Fibroblast of upper back skin (primary cell): ENCODE measurements at regions not wholly inside any gene's neighbourhood (a gene's known extent, or its start where the extent isn't known, plus 50 kb on each side); places are given as distances from the start of the nearest gene placed in this dataset.

ENCODE experiments used
- DNase-seq: peaks from one replicate; pipeline ENCODE4 v3.0.0-alpha.2; 2013

- no peak for DNase-seq
Measured at GRCh38 chr7:155874411-155874810, 62.1 kb upstream of the SHH start.

GRCh38 chr7:155874010-155874409, 61.7 kb upstream of the SHH start:
- DNase-seq: no peak

- DNase-seq: no peak
Measured at GRCh38 chr7:155872678-155873369, 60.6 kb upstream of the SHH start.

- no peak for DNase-seq
Measured at GRCh38 chr7:155871211-155871610, 58.9 kb upstream of the SHH start.

DNA sequence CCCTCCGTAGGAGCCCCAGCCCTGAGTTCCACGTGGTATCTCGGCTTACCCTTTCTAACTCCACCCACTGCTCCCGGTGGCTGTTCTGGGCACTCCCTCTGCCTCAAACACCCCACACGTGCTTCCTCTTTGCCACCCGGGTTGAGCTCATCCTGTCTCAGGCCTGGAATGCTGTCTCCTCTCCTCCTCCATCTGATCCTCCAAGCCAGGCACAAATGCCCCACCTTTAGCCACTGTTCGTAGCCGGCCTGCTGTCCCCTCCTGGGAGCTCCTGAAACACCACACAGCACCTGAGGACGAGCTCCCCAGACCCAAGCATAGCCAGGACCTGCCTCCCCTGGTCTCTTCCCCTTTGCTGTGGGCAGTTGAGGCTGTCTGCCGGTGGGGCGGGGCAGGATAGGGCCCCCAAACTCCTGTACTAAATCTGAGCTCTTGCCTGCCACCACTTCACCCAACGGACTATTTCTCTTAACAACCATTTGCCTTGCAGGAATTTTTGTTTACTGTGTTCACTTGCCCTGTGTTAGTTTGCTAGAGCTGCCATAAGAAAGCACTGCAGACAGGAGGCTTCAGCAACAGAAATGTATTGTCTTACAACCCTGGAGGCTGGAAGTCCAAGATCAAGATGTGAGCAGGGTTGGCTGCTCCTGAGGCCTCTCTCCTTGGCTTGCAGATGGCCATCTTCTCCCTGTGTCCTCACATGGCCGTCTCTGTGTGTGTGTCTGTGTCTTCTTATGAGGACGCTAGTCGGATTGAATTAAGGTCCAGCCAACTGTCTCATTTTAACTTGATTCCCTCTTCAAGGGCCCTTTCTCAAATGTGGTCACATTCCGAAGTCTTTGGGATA, 58.3 kb upstream of the SHH start:
- no peak for DNase-seq

DNA sequence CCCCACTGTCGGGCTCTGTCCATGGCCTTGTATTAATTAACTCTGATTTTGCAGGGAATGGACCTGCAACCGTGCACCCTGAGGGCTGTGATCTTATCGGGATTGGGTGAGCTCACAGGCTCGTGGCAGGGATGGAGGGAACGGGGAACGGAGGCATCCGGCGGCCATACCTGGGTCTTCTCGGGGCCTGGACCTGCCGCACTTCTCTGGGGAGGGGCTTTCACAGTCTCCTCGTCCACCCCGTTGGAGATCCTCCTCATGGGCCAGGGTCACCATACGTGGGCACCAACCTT, 57.5 kb upstream of the SHH start:
- DNase-seq: no peak

GRCh38 chr7:155868955-155869783, 56.9 kb upstream of the SHH start:
- no peak for DNase-seq

- no peak for DNase-seq
Measured at GRCh38 chr7:155867734-155868400, 55.6 kb upstream of the SHH start.

DNA sequence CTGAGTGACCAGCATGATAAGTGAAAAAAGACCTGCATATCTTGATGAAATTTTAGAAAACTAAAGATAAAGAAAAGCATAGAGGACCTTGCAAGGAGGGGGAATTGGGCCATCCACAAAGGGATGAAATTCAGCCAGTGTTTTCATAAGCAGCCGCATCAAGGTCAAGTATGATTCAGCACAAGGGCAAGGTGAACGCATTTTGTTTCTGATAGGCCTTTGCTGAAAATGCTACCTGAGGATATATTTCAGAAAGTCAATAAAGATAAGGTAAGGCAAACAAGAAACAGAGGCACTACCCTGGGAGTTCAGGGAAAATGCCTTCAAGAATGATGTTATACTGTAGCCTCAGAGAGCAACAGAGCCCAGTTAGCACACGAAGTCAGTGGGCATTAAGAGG, 55.0 kb upstream of the SHH start:
- no peak for DNase-seq

DNA sequence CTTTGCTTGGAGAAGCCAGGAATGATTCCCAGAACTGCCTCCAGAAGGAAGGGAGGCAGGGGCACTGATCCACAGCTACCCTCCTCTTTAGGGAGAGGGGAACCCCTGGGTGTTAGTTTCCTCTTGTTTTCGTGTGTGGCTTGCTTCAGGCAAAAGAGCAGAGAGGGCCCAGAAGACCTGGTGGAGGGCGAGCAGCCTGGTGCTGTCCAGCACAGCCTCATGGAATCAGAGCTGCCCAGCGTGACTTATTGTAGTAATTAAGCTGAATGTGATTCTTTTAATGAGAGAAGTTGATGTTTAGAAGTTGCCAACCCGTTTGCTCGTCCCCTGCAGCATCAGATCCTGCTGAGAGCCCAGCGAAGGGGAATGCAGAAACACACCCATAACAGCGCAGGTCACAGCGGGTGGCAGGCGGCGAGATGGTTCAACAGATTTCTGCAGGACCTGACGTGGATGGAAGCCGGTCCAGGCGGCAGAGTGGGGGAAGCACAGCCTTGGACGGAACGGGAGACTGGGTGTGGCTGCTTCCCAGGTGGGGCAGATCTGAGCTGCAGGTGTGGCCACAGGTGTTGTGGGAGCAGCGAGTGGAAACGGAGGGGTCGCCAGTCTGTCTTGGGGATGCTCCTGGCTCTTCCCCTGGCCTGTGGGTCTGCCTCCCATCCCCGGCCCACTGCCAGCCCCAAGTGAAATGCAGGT, 53.7 kb upstream of the SHH start:
- no peak for DNase-seq

DNA sequence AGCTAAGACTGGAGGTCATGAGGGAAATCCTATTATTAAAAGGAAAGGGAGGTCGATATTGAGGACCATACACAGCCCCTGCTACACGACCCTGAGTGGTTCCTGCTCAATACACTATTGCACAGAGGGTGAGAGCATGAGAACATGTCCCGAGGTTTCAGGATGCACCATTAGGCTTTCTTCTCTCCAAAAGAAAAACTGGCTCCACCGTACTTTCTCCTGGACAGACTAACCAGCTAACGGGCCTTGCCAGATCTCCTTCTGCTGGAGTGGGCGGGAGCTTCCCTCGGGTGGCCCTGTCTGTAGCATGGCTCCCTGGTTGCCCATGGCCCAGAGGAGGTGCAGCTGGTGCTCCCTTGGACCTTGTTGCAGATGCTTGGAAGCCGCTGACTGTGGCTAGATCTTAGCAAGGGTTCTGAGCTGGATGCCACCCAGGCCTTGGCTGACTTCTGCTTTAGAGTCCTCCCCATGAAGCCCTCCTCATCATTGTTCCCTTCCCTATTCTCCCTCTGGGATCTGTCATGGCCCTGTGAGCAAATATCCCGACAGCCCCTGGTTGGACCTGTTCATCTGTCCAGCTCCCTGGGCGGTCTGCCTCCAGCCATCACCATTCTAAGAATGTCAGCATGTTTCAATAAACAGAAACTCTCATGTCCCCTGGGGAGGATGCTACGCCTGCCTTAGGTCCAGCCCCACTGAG, 52.9 kb upstream of the SHH start:
- no peak for DNase-seq

- DNase-seq: no peak
Measured at GRCh38 chr7:155864271-155864985, 52.2 kb upstream of the SHH start.

DNA sequence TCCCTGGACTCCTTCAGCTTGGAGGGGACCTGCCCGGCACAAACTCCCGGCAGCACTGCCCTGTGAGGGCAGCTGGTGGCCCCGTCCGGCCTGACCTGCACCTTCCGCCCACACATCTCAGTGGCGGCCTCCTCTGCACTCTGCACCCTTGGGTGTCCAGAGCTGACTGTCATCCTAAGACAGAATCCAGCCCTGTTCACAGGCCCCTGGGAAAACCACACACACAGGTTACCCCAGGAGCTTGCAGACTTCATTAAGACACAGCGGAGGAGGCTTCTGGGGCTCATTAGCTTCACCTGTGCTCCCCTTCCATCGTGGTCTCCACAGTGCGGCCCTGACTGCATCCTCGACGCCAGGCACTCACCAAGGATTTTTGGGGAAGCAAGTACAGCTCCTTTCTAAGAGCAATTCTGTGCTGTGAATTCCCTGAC, 51.5 kb upstream of the SHH start:
- no peak for DNase-seq

DNA sequence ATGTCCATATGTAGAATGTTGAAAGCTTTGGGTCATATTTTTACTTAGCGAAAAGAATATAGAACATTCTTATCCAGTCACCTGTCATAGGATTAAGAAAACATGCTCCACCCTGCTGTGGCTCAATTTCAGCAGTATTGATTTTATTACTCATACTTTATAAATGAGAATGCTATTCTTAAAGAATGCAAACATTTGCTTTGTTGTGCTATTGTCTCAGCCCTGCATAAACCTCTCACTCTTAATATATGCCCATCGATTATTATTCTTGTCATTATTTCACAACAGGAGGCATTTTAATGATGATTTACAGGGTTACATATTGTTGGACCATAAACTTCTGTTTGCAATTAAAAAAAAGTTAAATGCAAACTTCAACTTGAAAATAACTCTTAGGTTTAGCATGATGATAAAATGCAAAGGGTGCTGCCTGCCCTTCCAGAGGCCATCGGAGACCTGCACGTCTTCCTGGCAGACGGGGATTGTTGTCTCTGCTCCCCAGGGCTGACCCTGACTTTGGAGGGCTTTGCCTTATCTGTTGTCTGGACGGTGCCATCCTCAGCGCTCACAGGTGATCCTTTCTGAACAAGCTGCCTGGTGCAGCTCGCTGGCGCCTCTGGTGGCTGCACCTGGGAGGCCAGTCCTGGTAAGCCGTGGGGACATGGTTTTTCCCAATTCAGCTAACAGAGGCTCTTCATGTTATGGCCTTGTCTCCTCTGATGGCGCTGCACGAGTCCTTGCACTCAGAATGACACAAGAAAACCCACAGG, 50.0 kb upstream of the SHH start:
- no peak for DNase-seq
